Neutrophil (primary cell): ENCODE measurements at regions not wholly inside any gene's neighbourhood (a gene's known extent, or its start where the extent isn't known, plus 50 kb on each side); places are given as distances from the start of the nearest gene placed in this dataset.

Experiments used
- H3K27ac ChIP-seq: fragments of 200-600 bp; sonication (generic); 2 replicates; pipeline ENCODE4 v1.5.1; 2016; ENCODE audit warnings: mild to moderate bottlenecking, moderate library complexity
- H3K27me3 ChIP-seq: fragments of 200-600 bp; sonication (generic); 2 replicates; pipeline ENCODE4 v1.6.0; 2016; ENCODE audit warnings: mild to moderate bottlenecking
- H3K36me3 ChIP-seq: fragments of 200-600 bp; sonication (generic); 2 replicates; pipeline ENCODE4 v1.5.1; 2017
- H3K4me1 ChIP-seq, 2 experiments: fragments of 200-600 bp in 1 of 2; sonication (generic) in 1 of 2; 1 replicate in 1 of 2; 2 replicates in 1 of 2; pipeline versions ENCODE4 v1.5.1 to v1.6.1; 2013 to 2016; ENCODE audit warnings: low read depth in 1 of 2, low read length in 1 of 2, mild to moderate bottlenecking in 1 of 2, moderate library complexity in 1 of 2; ENCODE audit not compliant: control insufficient read depth in 1 of 2, insufficient read depth in 1 of 2
- H3K4me3 ChIP-seq, 2 experiments: fragments of 200-600 bp in 1 of 2; sonication (generic) in 1 of 2; 1 replicate in 1 of 2; 2 replicates in 1 of 2; pipeline ENCODE4 v1.5.1; 2013 to 2016; ENCODE audit warnings: low read depth in 1 of 2, low read length in 1 of 2, mild to moderate bottlenecking in 1 of 2, moderate library complexity in 1 of 2
- H3K9me3 ChIP-seq: fragments of 200-600 bp; sonication (generic); 2 replicates; pipeline ENCODE4 v1.5.1; 2016
- CTCF ChIP-seq: fragments of 200-600 bp; sonication (generic); IDR thresholded peaks from 2 replicates; pipeline ENCODE4 v1.5.1; 2016; ENCODE audit warnings: antibody characterized with exemption

- Histone ChIP-seq H3K9me3 (no peaks in the 10 kb centered on the region), H3K4me3 (no peak overlapping the region), H3K4me1 (no peaks in the 10 kb centered on the region), H3K36me3 (no peaks in the 10 kb centered on the region), H3K27me3 (peaks cover 5% of the 10 kb centered on the region), H3K27ac (no peak overlapping the region)
- TF ChIP-seq CTCF = no peak
Observed at GRCh38 chr1:208298593-208299269, 54.5 kb upstream of the PLXNA2 start.

- no peaks in the 10 kb centered on the region for H3K4me1 ChIP-seq
- no peaks in the 10 kb centered on the region for H3K36me3 ChIP-seq
- no peaks in the 10 kb centered on the region for H3K9me3 ChIP-seq
- H3K27me3 ChIP-seq = no peaks in the 10 kb centered on the region
- no peak for TF ChIP-seq CTCF
- no peak overlapping the region for H3K27ac ChIP-seq
- no peak overlapping the region for H3K4me3 ChIP-seq
Observed at GRCh38 chr1:208300084-208300770, 56.0 kb upstream of the PLXNA2 start.

- Histone ChIP-seq H3K27ac (no peak overlapping the region), H3K27me3 (no peaks in the 10 kb centered on the region), H3K4me1 (no peaks in the 10 kb centered on the region), H3K9me3 (no peaks in the 10 kb centered on the region), H3K4me3 (no peak overlapping the region), H3K36me3 (no peaks in the 10 kb centered on the region)
- TF ChIP-seq CTCF = no peak
Observed at GRCh38 chr1:208302699-208303238, 58.6 kb upstream of the PLXNA2 start.

GRCh38 chr1:208303743-208304712, 59.8 kb upstream of the PLXNA2 start:
- Histone ChIP-seq H3K4me3 (no peak overlapping the region), H3K27ac (no peak overlapping the region), H3K4me1 (no peaks in the 10 kb centered on the region), H3K27me3 (no peaks in the 10 kb centered on the region), H3K36me3 (no peaks in the 10 kb centered on the region), H3K9me3 (no peaks in the 10 kb centered on the region)
- TF ChIP-seq CTCF = no peak

GRCh38 chr1:208308221-208308620, 64.0 kb upstream of the PLXNA2 start:
- no peak for TF ChIP-seq CTCF
- H3K9me3 ChIP-seq = no peaks in the 10 kb centered on the region
- H3K36me3 ChIP-seq = no peaks in the 10 kb centered on the region
- H3K4me1 ChIP-seq = no peaks in the 10 kb centered on the region
- no peak overlapping the region for H3K27ac ChIP-seq
- H3K27me3 ChIP-seq = no peaks in the 10 kb centered on the region
- H3K4me3 ChIP-seq = no peak overlapping the region
